Colon (tissue), 2 donors: ENCODE measurements at regions not wholly inside any gene's neighbourhood (a gene's known extent, or its start where the extent isn't known, plus 50 kb on each side); places are given as distances from the start of the nearest gene placed in this dataset.
"Not testable (repeated sequence)": the region's sequence is repeated elsewhere in the genome, so short reads cannot be mapped to it uniquely, and the experiment has no call there.

Experiments used
- FAIRE-seq: peaks from 2 replicates; lab custom pipeline; 2012; peaks lifted over from hg19 to GRCh38; lab: Jason Lieb, UNC
- donor health status: control.
- donor health status: control.

- FAIRE-seq = not testable (repeated sequence)
Observed at GRCh38 chr2:111533557-111534247, 350.3 kb downstream of the ANAPC1 start.

- no peak for FAIRE-seq
Observed at GRCh38 chr2:111534910-111535352, 349.1 kb downstream of the ANAPC1 start.

GRCh38 chr2:111535404-111535803 is 348.6 kb downstream of the ANAPC1 start:
- no peak for FAIRE-seq

GRCh38 chr2:111537078-111537655 is 346.8 kb downstream of the ANAPC1 start:
- FAIRE-seq = no peak

- not testable (repeated sequence) for FAIRE-seq
Observed at GRCh38 chr2:111539991-111540390, 344.0 kb downstream of the ANAPC1 start.

GRCh38 chr2:111542120-111542774 is 341.7 kb downstream of the ANAPC1 start:
- not testable (repeated sequence) for FAIRE-seq

GRCh38 chr2:111544006-111544405 is 340.0 kb downstream of the ANAPC1 start:
- not testable (repeated sequence) for FAIRE-seq

- not testable (repeated sequence) for FAIRE-seq
Observed at GRCh38 chr2:111545723-111546431, 338.1 kb downstream of the ANAPC1 start.

GRCh38 chr2:111546578-111546977 is 337.4 kb downstream of the ANAPC1 start:
- FAIRE-seq = not testable (repeated sequence)

- FAIRE-seq = not testable (repeated sequence)
Observed at GRCh38 chr2:111549174-111549573, 334.8 kb downstream of the ANAPC1 start.

GRCh38 chr2:111551428-111551827 is 332.6 kb downstream of the ANAPC1 start:
- FAIRE-seq = not testable (repeated sequence)

- FAIRE-seq = not testable (repeated sequence)
Observed at GRCh38 chr2:111552625-111553024, 331.4 kb downstream of the ANAPC1 start.

GRCh38 chr2:111559301-111559700 is 324.7 kb downstream of the ANAPC1 start:
- FAIRE-seq = not testable (repeated sequence)

GRCh38 chr2:111559814-111560213 is 324.2 kb downstream of the ANAPC1 start:
- FAIRE-seq = not testable (repeated sequence)

GRCh38 chr2:111566068-111566467 is 317.9 kb downstream of the ANAPC1 start:
- FAIRE-seq = not testable (repeated sequence)

- FAIRE-seq = not testable (repeated sequence)
Observed at GRCh38 chr2:111567233-111567632, 316.8 kb downstream of the ANAPC1 start.

- FAIRE-seq = not testable (repeated sequence)
Observed at GRCh38 chr2:111569356-111570199, 314.4 kb downstream of the ANAPC1 start.

GRCh38 chr2:111570300-111571114 is 313.5 kb downstream of the ANAPC1 start:
- not testable (repeated sequence) for FAIRE-seq

GRCh38 chr2:111574803-111575202 is 309.2 kb downstream of the ANAPC1 start:
- not testable (repeated sequence) for FAIRE-seq

GRCh38 chr2:111577154-111577885 is 306.7 kb downstream of the ANAPC1 start:
- FAIRE-seq = not testable (repeated sequence)
